ENCODE measurements at regions not wholly inside any gene's neighbourhood (a gene's known extent, or its start where the extent isn't known, plus 50 kb on each side); places are given as distances from the start of the nearest gene placed in this dataset.

- Histone ChIP-seq H3K27ac (ENCODE audit: control insufficient read depth, insufficient read depth) (no peak overlapping the region), H3K9ac (ENCODE audit: control insufficient read depth, insufficient read depth, low read length) (no peak overlapping the region), H3K79me2 (ENCODE audit: control insufficient read depth, insufficient read depth, low read length) (no peaks in the 10 kb centered on the region), H2AFZ (ENCODE audit: control insufficient read depth, low read depth, low read length) (no peak overlapping the region), H3K36me3 (ENCODE audit: control insufficient read depth in 2 of 2, insufficient read depth in 2 of 2, low read length in 1 of 2) (no peaks in the 10 kb centered on the region), H3K9me3 (replicated peaks; ENCODE audit: control insufficient read depth, insufficient read depth, low read length) (no peaks in the 10 kb centered on the region), H3K4me1 (ENCODE audit: control insufficient read depth, insufficient read depth, low read length) (no peaks in the 10 kb centered on the region), H3K27me3 (replicated peaks in 1 of 2; ENCODE audit: control insufficient read depth in 2 of 2, insufficient read depth in 2 of 2, low read length in 1 of 2) (no peaks in the 10 kb centered on the region), H3K4me2 (ENCODE audit: control insufficient read depth, insufficient read depth) (no peak overlapping the region), H4K20me1 (ENCODE audit: control insufficient read depth, insufficient read depth) (no peaks in the 10 kb centered on the region), H3K4me3 (no peak overlapping the region)
- WGBS (ENCODE audit: insufficient coverage, insufficient replicate concordance, low lambda C conversion rate, missing lambda C conversion rate): 15% methylated on average over 5 of the region's 5 CpGs
- in situ Hi-C loops (cut with MboI) (no loop called here), intact Hi-C loops (cut with micrococcal nuclease; ENCODE audit: unreplicated experiment) (no loop called here)
- ATAC-seq (no peak), FAIRE-seq (no peak), DNase-seq (ENCODE audit: low read depth, low spot score) (no peak)
- ChIA-PET SMC1A (ENCODE audit: uncharacterized antibody, unreplicated experiment) (interaction anchor here (2.0 kb wide), 1 partner anchor 15 kb away, joined by 5 read pairs; no protein-coding TSS in a partner anchor), RAD21 (ENCODE audit: unreplicated experiment) (no interaction called here), POLR2A (no interaction called here), CTCF (no interaction called here)
- BruUV-seq (replicated peaks): no TSS peak
- TF ChIP-seq CUX1 (IDR thresholded peaks at IDR 0.05; ENCODE audit: insufficient replicate concordance, low read depth, low read length) (no peak), CBX5 (IDR thresholded peaks at IDR 0.05; ENCODE audit: low read depth) (no peak), ELK1 (IDR thresholded peaks at IDR 0.05; ENCODE audit: low read depth, low read length) (no peak), DPF2 (IDR thresholded peaks at IDR 0.05) (no peak), FOXK2 (IDR thresholded peaks at IDR 0.05) (no peak), SIN3A (IDR thresholded peaks at IDR 0.05; ENCODE audit: low read depth, low read length) (no peak), KLF5 (IDR thresholded peaks at IDR 0.05; ENCODE audit: partially characterized antibody) (no peak), CEBPB (IDR thresholded peaks at IDR 0.05; ENCODE audit: borderline replicate concordance in 1 of 2, low read depth in 2 of 2, low read length in 2 of 2) (no peak), BCL3 (IDR thresholded peaks at IDR 0.05; ENCODE audit: borderline replicate concordance, insufficient read depth, low read depth, low read length, poor library complexity, severe bottlenecking) (no peak), CEBPZ (IDR thresholded peaks at IDR 0.05; ENCODE audit: low read depth, low read length) (no peak)
Measured at GRCh38 chr12:22876262-22876661, 251.3 kb downstream of the ETNK1 start.
